GM06990 (cell line): ENCODE measurements at regions not wholly inside any gene's neighbourhood (a gene's known extent, or its start where the extent isn't known, plus 50 kb on each side); places are given as distances from the start of the nearest gene placed in this dataset.

Experiments
- DNase-seq: peaks from one replicate; pipeline ENCODE4 v3.0.0-alpha.2; 2011; ENCODE audit not compliant: insufficient read length; ENCODE audit errors: extremely low read depth
- H3K27me3 ChIP-seq: replicated peaks from 2 replicates; pipeline ENCODE4 v1.6.0; 2011; ENCODE audit warnings: low read length; ENCODE audit not compliant: control insufficient read depth, insufficient read depth
- H3K36me3 ChIP-seq: 2 replicates; pipeline ENCODE4 v1.5.1; 2011; ENCODE audit warnings: low read length; ENCODE audit not compliant: control insufficient read depth, insufficient read depth
- H3K4me3 ChIP-seq: replicated peaks from 2 replicates; pipeline ENCODE4 v1.5.1; 2011; ENCODE audit warnings: low read depth, mild to moderate bottlenecking, control low read depth, low read length
- TF ChIP-seq, protein P1 (sequence below): IDR thresholded peaks from 2 replicates; pipeline ENCODE4 v1.5.1; 2011; ENCODE audit warnings: low read length, control low read depth, mild to moderate bottlenecking, inconsistent platforms; ENCODE audit not compliant: insufficient read depth, poor library complexity, severe bottlenecking

DNA sequence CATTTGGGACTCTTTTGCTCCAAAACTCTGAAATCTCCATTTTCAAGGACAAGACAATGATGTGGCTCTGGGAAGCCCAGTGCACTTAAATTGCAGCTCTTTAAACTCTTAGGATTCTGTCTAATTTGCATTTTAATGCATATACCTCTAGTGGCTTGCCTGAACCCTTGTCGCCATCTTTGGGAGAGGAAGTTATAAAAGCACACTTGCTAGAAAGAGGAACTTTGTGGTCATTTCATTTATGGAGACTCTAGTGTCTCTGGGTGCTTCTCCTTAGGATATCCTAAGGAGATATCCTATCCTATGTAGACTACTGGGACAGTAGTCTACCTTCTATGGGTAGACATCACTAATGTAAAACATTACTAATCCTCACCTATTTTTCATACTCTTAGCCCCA is 77.3 kb upstream of the SLC1A3 start:
- no peak for DNase-seq
- no peaks in the 10 kb centered on the region for H3K36me3 ChIP-seq
- no peaks in the 10 kb centered on the region; the same call in 1 of the 2 replicates for H3K27me3 ChIP-seq
- TF ChIP-seq, protein P1, sequence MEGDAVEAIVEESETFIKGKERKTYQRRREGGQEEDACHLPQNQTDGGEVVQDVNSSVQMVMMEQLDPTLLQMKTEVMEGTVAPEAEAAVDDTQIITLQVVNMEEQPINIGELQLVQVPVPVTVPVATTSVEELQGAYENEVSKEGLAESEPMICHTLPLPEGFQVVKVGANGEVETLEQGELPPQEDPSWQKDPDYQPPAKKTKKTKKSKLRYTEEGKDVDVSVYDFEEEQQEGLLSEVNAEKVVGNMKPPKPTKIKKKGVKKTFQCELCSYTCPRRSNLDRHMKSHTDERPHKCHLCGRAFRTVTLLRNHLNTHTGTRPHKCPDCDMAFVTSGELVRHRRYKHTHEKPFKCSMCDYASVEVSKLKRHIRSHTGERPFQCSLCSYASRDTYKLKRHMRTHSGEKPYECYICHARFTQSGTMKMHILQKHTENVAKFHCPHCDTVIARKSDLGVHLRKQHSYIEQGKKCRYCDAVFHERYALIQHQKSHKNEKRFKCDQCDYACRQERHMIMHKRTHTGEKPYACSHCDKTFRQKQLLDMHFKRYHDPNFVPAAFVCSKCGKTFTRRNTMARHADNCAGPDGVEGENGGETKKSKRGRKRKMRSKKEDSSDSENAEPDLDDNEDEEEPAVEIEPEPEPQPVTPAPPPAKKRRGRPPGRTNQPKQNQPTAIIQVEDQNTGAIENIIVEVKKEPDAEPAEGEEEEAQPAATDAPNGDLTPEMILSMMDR, result no peak
- H3K4me3 ChIP-seq, result no peak overlapping the region

DNA sequence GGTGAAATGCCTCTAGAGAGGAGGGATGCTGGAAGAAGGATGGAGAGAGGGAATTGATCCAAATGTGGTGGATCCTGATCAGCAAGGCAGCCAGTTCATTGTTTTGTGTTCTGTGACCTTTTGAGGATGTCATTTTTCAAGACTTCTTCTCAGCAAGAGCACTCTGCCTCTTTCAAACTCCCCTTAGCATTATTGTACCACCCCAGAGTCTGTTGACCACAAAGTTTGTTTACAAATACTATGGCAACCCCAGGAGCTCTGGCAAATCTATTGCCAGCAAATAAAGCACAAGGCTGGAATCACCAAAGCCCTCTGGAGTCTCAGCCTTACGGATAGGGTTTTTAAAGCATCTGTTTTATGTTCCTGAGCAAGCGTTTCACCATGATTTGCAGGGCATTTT is 76.2 kb upstream of the SLC1A3 start:
- no peaks in the 10 kb centered on the region for H3K27me3 ChIP-seq
- H3K36me3 ChIP-seq, result no peaks in the 10 kb centered on the region
- DNase-seq, result no peak
- H3K4me3 ChIP-seq, result no peak overlapping the region
- TF ChIP-seq, protein P1, result no peak

DNA sequence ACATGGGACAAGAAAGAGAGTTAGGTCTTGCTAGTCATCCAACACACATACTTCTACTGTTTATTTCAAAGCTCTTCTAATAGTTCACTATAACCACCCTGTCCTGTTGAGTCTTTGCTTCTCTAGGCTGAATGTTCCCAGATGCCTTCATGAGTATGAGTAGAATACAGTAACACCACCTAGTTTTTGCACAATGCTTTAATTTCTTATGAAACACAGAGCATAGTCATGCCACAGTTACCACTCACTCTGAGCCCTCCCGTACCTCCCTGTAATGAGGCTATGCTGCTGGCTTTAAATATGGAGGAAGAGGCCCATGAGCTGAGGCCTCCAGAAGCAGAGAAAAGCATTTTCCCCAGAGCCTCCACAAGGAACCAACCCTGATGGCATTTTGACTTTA is 75.0 kb upstream of the SLC1A3 start:
- Histone ChIP-seq H3K4me3 (no peak overlapping the region), H3K36me3 (no peaks in the 10 kb centered on the region), H3K27me3 (no peaks in the 10 kb centered on the region)
- no peak for DNase-seq
- TF ChIP-seq, protein P1, result no peak

DNA sequence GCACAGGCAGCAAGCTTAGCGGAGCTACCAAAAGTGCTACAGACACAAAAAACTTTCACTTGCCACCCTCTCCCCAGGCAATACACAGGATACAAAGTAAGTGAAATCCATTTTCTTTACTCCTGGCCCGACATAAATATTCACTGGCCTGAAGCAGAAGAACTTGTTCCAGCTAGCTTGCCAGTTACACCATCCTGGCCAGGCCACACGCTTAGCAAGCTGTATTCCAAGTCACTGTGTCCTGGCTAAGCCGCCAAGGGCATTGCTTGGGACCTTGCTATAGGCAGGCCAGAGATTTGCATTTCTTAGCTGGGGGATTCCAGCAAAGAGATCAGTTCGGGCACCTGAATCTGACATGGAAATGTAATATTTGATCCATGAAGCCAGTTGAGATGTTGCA is 71.0 kb upstream of the SLC1A3 start:
- TF ChIP-seq, protein P1, result no peak
- DNase-seq, result no peak
- H3K27me3 ChIP-seq, result no peaks in the 10 kb centered on the region; the same call in 1 of the 2 replicates
- H3K36me3 ChIP-seq, result no peaks in the 10 kb centered on the region
- no peak overlapping the region for H3K4me3 ChIP-seq

DNA sequence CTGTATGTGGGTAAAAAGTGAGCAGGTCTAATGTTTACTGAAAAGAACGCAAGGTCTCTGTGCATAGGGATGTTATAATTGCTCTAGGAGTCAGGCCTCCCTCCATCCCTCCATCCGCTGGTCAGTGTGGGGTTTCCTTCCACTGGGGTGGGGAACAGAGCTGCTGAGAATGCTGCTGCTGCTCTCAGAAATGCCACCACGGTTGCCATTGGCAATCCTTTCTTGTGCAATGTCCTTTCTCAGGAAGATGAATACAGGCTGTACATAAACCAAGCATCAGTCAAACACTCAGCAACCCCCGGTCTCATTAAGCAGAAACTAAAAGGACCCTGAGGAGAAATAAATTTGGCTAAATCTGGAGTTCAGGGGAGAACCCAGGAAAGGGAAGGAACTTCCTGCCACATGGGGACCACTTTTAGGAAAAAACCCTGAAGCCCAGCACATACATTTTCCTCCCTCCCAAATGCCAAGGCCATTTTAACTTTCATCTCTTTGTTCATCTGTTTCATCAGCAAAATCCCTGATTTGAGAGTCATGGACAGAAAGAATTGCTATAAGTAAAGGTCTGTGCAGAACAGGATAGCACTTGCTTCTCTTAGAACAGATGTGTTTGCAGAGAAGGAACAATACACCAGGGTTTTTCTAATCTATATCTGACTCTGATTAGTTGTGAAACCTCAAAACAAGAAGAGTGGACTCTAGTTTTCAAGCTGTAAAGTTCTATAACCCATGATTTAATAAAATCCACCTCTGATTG is 70.4 kb upstream of the SLC1A3 start:
- Histone ChIP-seq H3K36me3 (no peaks in the 10 kb centered on the region), H3K4me3 (no peak overlapping the region), H3K27me3 (no peaks in the 10 kb centered on the region; the same call in 1 of the 2 replicates)
- DNase-seq, result no peak
- TF ChIP-seq, protein P1, result no peak
